NCI-H2081 (cell line): ENCODE measurements at regions not wholly inside any gene's neighbourhood (a gene's known extent, or its start where the extent isn't known, plus 50 kb on each side); places are given as distances from the start of the nearest gene placed in this dataset.

Source experiments
- DNase-seq, 2 experiments: peaks; one replicate each; lab custom pipeline; 2025; lab: John Stamatoyannopoulos, UW

DNA sequence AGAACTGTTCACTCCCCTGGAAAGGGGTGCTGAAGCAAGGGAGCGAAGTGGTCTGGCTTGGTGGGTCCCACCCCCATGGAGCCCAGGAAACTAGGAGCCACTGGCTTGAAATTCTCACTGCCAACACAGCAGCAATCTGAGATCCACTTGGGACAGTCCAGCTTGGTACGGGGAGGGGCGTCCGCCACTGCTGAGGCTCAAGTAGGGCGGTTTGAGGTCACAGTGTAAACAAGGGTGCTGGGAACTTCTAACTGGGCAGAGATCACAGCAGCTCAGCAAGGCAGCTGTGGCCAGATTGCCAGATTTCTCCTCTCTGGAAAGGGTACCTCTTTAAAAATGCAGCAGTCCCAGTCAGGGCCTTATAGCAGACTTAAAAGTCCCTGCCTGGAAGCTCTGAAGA, 53.9 kb upstream of the GALNTL6 start:
- no peak for DNase-seq

DNA sequence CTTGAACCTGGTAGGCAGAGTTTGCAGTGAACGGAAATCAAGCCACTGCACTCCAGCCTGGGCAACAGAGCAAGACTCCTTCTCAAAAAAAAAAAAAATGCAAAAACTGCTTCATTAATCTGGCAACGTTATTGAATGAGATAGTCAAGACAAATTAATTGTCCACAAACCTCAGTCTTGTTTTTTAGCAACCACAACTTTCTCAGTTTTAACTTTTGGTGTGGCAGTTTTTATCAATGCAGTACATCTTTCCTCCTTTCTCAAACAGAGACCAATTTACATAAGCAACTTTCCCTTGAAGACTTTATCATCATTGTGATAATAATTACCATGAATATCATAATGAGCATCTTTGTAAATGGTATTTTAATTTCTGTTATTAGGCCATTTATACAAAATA, 61.7 kb upstream of the GALNTL6 start:
- DNase-seq = no peak

DNA sequence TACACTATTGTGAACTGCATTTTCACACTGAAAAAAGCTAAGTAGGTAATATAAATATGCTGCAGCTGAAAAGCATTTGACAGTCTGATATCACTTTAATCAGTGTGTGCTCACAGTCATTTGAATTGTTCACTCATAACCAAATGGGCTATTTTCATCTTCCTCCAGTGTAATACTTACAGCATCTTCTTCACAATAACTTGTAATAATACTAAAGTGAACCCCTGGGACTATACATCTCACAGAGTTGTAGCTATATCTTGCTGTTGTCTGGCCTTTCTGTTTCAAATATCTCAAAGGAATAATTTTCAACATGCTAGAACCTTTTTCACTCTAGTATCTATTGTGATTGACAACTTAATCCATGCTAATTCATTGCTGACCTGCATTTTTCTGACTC, 66.8 kb upstream of the GALNTL6 start:
- DNase-seq = no peak

DNA sequence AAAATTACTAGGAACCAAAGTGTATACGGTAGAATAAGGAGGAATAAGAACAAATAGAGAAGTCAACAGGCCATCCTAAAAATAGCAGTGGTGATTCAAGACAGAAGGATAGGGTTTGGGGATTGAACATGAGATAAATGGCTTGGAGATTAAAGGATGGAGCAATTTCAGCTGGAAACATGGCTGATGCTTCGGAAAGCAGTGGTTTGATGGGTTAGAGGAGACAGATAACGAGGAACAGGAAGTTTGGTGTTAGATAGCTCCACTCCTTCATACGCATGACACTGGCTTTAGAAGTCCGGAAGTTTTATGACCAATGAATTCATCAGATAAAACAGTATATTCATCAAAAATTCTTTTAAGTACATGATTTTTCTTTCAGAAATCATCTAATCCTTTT, 70.8 kb upstream of the GALNTL6 start:
- DNase-seq = no peak

DNA sequence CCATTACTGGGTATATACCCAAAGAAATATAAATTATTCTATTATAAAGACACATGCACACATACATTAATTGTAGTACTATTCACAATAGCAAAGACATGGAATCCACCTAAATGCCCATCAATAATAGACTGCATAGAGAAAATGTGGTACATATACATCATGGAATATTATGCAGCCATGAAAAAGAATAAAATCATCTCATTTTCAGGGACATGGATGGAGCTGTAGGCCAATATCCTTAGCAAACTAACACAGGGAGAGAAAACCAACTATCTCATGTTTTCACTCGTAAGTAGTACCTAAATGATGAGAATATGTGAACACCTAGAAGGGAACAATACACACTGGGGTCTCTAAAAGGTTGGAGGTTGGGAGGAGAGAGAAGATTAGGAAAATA, 86.0 kb upstream of the GALNTL6 start:
- no peak for DNase-seq

DNA sequence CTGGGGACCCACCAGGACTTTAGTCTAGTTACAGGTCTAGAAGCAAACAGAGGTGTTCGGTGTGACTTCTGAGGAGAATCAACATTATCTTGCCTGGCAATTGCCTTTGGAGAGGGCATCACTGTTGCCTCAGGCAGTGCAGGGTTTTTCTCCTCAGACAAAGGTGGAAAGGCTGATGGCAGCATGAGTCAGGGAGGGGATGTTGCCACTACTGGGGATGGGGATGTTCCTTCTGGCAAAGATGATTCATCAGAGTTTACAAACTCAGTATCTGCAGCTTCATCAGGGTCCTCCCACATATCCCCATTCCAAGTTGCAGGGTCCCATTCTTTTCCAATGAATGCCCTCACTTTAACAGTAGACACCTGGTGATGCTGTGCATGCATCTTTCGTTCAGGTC, 91.3 kb upstream of the GALNTL6 start:
- DNase-seq = no peak

DNA sequence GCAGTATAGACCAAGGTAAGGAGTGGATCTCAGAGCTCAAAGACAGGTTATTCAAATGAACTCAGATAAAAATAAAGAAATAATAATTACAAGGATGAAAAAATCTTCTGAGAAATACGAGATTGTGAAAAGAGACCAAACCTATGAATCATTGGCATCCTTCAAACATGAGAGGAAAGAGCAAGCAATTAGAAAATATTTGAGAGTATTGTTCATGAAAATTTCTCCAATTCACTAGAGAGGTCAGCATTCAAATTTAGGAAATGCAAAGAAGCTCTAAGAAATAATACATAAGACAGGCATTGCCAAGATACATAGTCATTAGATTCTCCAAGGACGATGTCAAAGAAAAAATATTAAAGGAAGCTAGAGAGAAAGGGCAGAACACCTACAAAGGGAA, 93.5 kb upstream of the GALNTL6 start:
- no peak for DNase-seq

DNA sequence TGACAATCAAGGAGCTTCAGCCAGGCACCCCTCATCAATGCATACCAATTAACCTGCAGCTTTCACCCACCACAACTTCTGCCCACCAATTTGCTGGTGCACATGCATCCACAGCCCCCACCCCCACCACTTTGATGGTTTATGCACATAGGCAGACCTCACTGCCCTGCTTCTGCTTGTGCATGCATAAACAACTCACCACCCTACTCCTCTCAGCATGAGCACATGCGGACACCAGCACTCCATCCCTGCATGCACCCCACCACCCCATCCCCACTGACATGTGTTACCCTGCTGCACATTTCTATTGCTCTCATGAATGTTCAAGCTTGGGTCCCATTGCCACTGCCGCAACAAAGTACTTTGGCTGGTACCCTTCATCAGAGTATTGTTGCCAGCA, 94.5 kb upstream of the GALNTL6 start:
- no peak for DNase-seq

DNA sequence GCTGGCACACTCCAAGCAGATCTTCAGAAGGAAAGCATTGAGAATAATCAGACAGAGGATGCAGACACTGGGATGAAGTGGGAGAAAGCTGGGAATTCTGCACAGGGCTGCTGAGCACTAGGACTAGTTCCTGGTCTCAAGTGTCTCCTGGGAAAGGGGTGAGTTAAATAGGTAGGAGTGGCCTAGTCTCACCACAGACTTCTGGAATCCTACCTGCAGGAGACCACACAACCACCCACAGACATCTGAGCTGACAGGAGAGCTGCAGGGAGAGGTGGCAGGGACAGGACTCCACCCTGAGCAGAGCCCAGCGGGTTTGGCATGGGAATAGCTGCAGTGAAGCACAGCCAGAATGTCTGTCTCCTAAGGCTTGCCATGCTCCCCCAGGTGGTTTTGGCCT, 95.1 kb upstream of the GALNTL6 start:
- DNase-seq = no peak

DNA sequence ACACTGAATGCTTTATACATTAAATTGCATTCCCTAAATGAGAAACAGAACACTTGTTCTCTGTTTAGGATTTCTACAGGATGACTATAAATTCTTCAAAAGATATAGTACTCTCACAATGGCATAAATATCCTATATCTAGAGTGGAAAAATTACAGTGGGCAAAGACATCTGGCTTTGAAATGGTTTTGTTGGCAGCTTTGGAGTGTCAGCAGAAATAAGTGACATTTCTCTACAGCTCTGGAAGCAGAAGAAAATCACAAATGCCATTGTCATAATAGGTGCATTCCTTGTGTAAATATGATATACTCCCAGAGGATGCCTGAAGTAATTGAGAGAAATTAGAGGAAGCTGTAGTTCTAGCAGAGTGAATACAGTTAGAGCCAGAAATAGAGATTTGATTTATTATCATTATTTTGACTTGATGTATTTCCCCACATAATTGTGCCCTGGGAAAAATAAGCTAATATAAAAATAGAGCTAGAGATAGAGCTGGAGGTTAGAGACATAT, 95.9 kb upstream of the GALNTL6 start:
- DNase-seq = no peak

DNA sequence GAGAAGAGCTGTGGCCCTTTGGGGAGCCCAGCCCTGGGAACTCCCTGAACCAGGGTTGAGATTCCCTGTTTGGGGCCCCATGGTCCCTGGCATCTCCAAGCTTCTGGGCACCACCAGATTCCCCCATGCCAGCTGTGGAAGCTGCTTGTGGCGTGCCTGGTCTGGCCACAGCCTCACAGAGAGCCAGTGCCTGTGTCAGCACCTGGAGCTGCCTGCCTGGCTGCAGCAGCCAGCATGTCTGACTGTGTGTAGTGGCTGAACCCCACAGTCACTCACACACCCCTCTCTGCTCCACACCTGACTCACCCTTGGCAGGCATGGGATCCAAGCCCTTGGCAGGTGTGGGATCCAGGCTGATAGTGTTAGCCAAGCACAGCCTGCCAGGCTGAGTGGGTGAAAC, 97.2 kb upstream of the GALNTL6 start:
- no peak for DNase-seq

DNA sequence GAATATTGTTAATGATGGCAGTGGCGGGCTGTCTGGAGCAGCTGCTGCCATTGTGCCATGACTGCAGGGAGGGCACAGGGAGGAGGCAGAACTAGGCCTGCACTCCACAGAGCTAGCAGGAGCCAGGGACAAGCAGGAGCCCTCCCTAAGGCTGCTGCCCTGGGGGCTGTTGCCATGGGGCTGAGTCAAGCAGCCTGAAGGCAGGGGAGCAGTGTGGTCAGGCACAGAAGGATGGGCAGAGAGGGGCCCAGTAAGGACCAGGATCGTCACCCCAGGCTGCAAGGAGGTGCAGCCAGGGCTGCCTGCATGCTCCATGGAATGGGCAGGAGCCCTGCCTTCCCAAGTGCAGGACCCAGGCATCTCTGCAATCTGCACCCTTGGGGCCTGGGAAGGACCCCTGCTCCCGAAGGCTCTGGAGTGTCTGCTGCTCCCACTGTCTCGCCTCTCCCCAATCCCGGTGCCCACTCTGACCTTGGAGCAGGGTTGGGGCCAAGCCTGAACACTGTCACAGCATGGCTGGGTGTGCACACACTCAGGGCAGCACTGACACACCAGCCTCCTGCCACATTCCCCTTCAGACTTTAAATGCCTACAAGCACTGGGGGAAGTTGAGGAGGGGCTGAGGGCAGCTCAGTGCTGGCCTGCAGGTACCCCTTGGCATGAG, 98.3 kb upstream of the GALNTL6 start:
- DNase-seq = no peak

DNA sequence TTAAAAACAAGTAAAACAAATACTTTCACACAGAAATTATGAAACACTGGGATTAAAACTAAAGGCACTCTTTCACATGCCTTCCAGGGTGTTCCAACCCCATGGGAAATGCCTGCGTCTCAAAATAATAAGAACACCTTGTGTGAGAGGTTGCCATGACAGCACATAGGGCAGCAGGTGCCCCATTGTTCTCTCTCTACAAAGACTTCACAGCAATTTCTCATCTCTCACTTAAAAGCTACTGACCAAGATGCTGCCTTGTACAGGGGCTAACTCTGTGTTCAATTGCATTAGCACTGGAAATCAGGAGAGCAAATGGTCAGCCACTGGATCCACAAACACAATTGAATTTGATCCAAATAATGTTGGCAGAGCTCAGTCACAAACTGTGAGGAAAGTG, 102.5 kb upstream of the GALNTL6 start:
- DNase-seq = peak in 1 of 2 experiments; percentile 30

DNA sequence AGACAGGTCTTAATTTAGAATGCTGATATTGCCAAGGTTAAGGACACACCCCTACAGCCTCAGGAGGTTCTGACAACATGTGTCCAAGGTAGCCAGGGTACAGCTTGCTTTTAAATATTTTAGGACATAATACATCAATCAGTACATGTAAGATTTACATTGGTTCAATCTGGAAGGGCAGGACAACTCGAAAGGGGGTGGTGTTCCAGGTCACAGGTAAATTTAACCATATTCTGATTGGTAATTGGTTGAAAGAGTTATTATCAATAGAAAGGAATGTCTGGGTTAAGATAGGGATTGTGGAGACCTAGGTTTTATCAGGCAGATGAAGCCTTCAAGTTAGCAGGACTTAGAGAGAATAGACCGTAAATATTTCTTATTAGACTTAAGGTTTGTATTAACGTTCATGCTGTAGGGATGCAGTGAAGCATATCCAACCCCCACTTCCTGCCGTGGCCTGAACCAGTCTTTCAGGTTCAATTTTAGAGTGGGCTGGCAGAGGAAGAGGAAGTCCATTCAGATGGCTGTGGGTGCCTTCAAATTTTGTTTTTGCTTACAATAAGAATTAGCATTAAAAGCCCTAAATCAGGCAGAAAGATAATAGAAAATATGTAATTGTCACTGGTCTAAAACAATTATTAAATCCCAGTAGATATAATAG, 136.5 kb upstream of the GALNTL6 start:
- no peak for DNase-seq

DNA sequence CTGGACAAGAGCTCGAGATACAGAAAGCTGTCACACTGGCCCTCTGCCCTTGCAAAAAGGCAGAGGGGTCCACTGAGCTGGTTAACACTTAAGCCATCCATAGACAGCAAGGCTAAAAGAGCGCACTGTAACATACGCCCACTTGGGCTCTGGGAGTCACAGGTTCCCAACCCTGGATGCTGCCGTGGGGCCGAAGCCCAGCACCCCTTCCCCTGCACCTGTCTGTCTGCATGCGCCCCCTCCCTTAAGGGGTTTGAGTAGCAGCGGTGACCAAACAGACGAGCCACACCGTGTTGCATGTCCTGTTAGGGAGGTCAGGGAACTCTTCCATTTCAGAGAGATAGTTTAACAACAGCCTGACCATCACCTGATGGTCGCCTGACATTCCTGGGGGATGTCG, 138.4 kb upstream of the GALNTL6 start:
- no peak for DNase-seq

DNA sequence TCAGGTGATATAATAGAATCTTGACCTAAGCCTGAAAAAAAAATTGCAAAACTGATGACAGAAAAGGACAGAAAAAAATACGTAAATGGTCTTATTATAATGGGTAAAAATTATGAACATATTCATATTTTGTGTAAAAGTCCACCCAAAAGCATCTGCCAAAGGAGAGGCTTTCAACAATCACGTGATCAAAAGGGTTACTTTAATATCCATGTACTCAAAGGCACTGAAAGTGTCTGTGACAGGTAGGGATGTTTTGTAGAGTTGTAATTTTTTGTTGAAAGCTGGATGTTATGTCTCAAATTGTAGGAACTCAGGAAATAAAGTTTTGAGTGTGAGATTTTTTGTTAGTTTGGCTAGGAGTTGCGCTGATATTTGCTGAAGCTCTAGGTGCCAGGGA, 144.8 kb upstream of the GALNTL6 start:
- DNase-seq = no peak

DNA sequence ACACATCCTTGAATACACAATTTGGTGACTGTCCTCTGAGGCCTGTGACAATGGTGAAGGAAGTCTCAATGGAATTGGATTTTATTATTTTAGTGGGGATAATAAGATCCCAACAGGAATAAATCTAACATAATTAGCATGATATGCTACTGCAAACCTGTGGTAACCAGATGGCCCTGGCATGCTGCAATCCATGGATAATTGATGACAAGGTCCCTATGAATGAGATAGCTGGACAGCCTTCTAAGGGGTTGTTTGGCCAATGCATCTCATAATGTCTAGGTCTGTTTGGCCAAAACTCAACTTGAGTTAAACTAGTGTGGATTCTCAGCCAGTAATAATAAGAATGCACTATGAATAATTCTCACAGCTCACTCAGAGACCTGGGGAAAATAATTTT, 145.3 kb upstream of the GALNTL6 start:
- DNase-seq = no peak

DNA sequence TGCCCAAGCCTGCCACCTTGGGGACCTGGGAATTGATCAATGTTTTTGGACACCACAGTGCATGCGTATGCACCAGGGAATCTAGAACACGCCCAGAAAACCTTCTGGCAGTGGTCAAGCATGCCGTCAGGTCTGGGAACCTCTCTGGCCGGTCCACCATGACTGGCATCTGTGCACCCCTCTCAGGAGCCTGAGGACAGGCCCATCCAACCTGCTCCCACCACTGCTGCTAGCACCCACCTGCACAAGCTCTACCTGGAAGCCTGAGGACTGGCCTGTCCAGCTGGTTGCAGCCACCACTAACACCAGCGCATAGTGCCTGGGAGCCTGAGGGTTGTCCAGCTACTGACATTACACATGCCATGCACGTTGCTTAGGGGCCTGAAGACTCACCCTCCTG, 162.1 kb upstream of the GALNTL6 start:
- no peak for DNase-seq

DNA sequence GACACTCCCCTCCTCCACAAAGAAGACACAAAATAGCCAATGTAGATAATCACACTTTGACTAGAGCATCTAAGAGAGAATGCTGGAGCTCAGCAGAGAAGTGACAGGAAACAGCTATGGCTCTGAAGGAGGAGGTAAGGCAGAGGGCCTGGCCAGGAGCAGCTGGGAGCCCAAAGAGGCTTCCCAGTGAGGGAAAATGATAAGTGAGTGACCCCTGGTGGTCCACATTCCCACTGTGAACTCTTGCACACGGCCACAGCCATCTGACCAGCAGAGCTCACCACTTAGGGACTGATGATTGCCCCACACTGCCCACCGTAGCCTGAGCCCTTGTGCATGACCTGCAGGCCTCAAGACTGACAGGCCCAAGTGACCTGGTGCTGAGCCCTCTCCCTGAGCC, 162.7 kb upstream of the GALNTL6 start:
- no peak for DNase-seq

DNA sequence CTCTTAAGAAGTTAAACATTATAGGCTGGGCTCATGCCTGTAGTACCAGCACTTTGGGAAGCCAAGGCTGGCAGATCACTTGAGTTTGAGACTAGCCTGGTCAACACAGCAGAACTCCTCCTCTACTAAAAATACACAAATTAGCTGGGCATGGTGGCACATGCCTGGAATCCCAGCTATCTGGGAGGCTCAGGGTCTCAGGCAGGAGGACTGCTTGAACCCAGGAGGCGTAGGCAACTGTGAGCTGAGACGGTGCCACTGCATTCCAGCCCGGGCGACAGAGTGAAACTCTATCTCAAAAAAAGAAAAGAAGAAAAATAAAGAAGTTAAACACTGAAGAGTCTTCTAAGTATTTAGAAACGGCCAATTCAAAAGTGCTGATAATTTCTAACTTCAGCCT, 164.3 kb upstream of the GALNTL6 start:
- DNase-seq = no peak

DNA sequence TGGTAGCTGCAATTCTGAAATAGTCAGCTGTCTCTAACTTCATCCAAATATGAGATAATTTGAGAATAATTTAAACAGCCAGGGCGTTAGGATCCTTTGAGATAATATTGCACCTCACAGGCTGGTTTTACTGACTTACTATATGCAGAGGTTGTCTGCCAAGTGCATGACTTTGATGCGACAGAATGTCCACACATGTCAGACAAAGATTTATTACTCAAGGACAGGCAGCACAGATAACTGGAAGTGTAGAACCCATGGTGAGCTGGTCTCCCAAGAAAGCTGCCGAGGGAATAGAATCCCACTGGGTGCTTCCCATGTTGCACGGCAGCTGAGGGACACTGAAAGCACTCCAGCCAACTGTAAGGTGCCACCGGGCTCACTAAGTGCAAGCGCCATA, 166.2 kb upstream of the GALNTL6 start:
- DNase-seq = no peak

DNA sequence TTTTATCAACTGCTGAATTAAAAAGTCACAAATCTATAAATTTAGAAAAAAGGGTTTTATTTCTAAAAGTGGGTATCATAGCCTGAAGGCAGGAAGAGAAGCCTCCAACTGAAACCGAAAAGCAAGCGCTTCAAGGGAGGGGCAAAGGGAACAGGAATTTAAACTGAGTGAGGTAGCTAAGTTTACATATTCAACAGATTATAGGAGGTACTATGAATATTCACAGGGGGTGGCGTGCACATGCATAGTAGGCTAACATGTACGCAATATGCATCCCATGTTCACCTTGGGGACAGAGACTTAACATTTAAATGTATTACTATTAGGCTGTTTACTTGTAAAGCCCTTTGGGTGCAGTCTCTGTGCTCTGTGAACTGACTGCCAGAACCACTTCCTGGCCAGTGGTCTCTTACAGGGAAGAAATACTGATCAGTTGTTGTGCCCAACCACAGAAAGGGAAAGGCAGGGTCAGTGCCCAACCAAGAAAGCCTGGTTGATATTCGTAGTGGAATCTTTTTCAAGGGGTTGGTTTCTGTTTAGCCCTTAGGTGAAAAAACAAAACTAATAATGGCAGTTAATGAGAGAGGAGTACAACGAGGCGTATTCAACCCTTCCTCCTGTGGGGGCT, 168.7 kb upstream of the GALNTL6 start:
- DNase-seq = no peak

DNA sequence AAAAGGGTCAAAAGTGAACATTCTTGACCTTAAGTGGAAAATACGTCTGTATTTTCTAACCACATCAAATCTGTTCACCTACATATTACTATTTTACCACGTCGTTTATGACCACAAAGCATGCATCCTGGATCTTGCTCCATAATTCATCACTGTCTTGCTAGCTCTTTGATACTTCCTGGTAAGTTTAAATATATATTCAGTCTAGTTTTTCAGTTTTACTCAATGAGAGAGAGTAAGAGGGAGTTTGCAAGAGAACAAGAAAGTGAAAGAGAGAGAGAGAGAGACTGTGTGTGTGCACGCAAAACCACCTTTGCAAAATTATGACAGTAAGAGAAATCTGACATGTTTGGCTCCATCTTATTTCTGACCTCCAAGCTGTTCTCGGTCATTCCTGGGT, 173.7 kb upstream of the GALNTL6 start:
- DNase-seq = no peak

DNA sequence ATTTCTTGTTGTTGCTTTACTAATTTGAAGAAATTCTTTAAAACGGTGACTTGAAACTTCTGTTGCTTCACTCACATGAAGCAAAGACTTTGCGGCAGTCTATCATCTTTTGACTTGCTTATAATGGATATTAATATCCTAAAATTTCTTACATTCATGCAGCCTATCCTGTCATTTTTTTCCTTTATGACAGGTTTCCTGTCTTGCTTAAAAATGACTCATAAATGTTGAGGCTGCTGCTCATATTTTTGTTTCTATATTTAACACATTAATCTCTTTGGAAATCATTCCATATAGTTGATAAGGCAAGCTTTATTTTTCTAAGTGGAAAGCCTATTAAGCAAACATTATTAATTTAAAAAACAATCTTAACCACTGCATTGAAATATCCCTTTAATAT, 176.6 kb upstream of the GALNTL6 start:
- DNase-seq = no peak
